ENCODE measurements at regions not wholly inside any gene's neighbourhood (a gene's known extent, or its start where the extent isn't known, plus 50 kb on each side); places are given as distances from the start of the nearest gene placed in this dataset.

- no peak overlapping the region for H2AFZ ChIP-seq (ENCODE audit: low read length)
- TF ChIP-seq EZH2 (IDR thresholded peaks at IDR 0.05; ENCODE audit: low read length, unreplicated experiment) (no peak), CTCF (conservative IDR thresholded peaks at IDR 0.05; ENCODE audit: low read depth, low read length) (no peak), EZH2phosphoT487 (IDR thresholded peaks at IDR 0.05; ENCODE audit: borderline replicate concordance, low read length) (no peak)
- BruUV-seq (replicated peaks): no TSS peak
- H3F3A ChIP-seq (ENCODE audit: low read length, unreplicated experiment): no peaks in the 10 kb centered on the region
- peaks cover 4% of the 10 kb centered on the region; the same call in 1 of the 2 replicates for H3K36me3 ChIP-seq (ENCODE audit: low read depth, low read length)
- intact Hi-C loops (cut with micrococcal nuclease): no loop called here
- no peaks in the 10 kb centered on the region for H4K20me1 ChIP-seq (ENCODE audit: low read length)
- H3K27ac ChIP-seq (ENCODE audit: low read length): no peak overlapping the region
- ChIA-PET POLR2A (ENCODE audit: unreplicated experiment) (no interaction called here), CTCF (no interaction called here)
- H3K4me1 ChIP-seq (ENCODE audit: insufficient read depth, low read length): no peaks in the 10 kb centered on the region
- ATAC-seq (no peak), DNase-seq (no peak)
- no peak overlapping the region for H3K4me2 ChIP-seq (ENCODE audit: low read length)
- peaks cover 24% of the 10 kb centered on the region for H3K9me3 ChIP-seq (ENCODE audit: low read length)
- H3K9ac ChIP-seq (ENCODE audit: low read length): no peak overlapping the region
- no peaks in the 10 kb centered on the region for H3K9me2 ChIP-seq (replicated peaks; ENCODE audit: low read length)
- 0 out of 2 replicates have a peak, but pooled peaks cover 10% of the 10 kb centered on the region for H3K27me3 ChIP-seq (ENCODE audit: low read length)
- no peaks in the 10 kb centered on the region for H3K79me2 ChIP-seq (ENCODE audit: low read length)
- H3K4me3 ChIP-seq (ENCODE audit: low read length): no peak overlapping the region
Measured at GRCh38 chr1:4937876-4938534, 283.6 kb downstream of the AJAP1 start.

- H3K27ac ChIP-seq (ENCODE audit: low read length): no peak overlapping the region
- H3K9ac ChIP-seq (ENCODE audit: low read length): no peak overlapping the region
- DNase-seq (no peak), ATAC-seq (no peak)
- no peaks in the 10 kb centered on the region for H3F3A ChIP-seq (ENCODE audit: low read length, unreplicated experiment)
- no peaks in the 10 kb centered on the region for H3K79me2 ChIP-seq (ENCODE audit: low read length)
- H3K9me3 ChIP-seq (ENCODE audit: low read length): peaks cover 19% of the 10 kb centered on the region
- no peak overlapping the region for H3K4me2 ChIP-seq (ENCODE audit: low read length)
- no TSS peak for BruUV-seq (replicated peaks)
- intact Hi-C loops (cut with micrococcal nuclease): no loop called here
- no peaks in the 10 kb centered on the region for H3K4me1 ChIP-seq (ENCODE audit: insufficient read depth, low read length)
- ChIA-PET CTCF (no interaction called here), POLR2A (ENCODE audit: unreplicated experiment) (no interaction called here)
- TF ChIP-seq EZH2 (IDR thresholded peaks at IDR 0.05; ENCODE audit: low read length, unreplicated experiment) (no peak), EZH2phosphoT487 (IDR thresholded peaks at IDR 0.05; ENCODE audit: borderline replicate concordance, low read length) (no peak), CTCF (conservative IDR thresholded peaks at IDR 0.05; ENCODE audit: low read depth, low read length) (no peak)
- no peaks in the 10 kb centered on the region for H4K20me1 ChIP-seq (ENCODE audit: low read length)
- 0 out of 2 replicates have a peak, but pooled peaks cover 10% of the 10 kb centered on the region for H3K27me3 ChIP-seq (ENCODE audit: low read length)
- no peak overlapping the region for H2AFZ ChIP-seq (ENCODE audit: low read length)
- H3K9me2 ChIP-seq (replicated peaks; ENCODE audit: low read length): no peaks in the 10 kb centered on the region
- H3K36me3 ChIP-seq (ENCODE audit: low read depth, low read length): peaks cover 4% of the 10 kb centered on the region; the same call in 1 of the 2 replicates
- H3K4me3 ChIP-seq (ENCODE audit: low read length): no peak overlapping the region
Measured at GRCh38 chr1:4935807-4936206, 281.4 kb downstream of the AJAP1 start.

GRCh38 chr1:4933232-4933631, 278.8 kb downstream of the AJAP1 start:
- POLR2A ChIA-PET (ENCODE audit: unreplicated experiment): no interaction called here
- DNase-seq (no peak), ATAC-seq (no peak)
- 0 out of 2 replicates have a peak, but pooled peaks cover 13% of the 10 kb centered on the region for H3K9me3 ChIP-seq (ENCODE audit: low read length)
- intact Hi-C loops (cut with micrococcal nuclease): no loop called here
- H3K9ac ChIP-seq (ENCODE audit: low read length): no peak overlapping the region
- H3F3A ChIP-seq (ENCODE audit: low read length, unreplicated experiment): no peaks in the 10 kb centered on the region
- no peaks in the 10 kb centered on the region for H3K36me3 ChIP-seq (ENCODE audit: low read depth, low read length)
- no peak for TF ChIP-seq EZH2 (IDR thresholded peaks at IDR 0.05; ENCODE audit: low read length, unreplicated experiment)
- TF ChIP-seq CTCF (conservative IDR thresholded peaks at IDR 0.05; ENCODE audit: low read depth, low read length): no peak
- TF ChIP-seq EZH2phosphoT487 (IDR thresholded peaks at IDR 0.05; ENCODE audit: borderline replicate concordance, low read length): no peak
- CTCF ChIA-PET: no interaction called here
- no peaks in the 10 kb centered on the region for H3K9me2 ChIP-seq (replicated peaks; ENCODE audit: low read length)
- H3K4me1 ChIP-seq (ENCODE audit: insufficient read depth, low read length): no peaks in the 10 kb centered on the region
- H4K20me1 ChIP-seq (ENCODE audit: low read length): no peaks in the 10 kb centered on the region
- 0 out of 2 replicates have a peak, but pooled peaks cover 10% of the 10 kb centered on the region for H3K27me3 ChIP-seq (ENCODE audit: low read length)
- H2AFZ ChIP-seq (ENCODE audit: low read length): no peak overlapping the region
- no peak overlapping the region for H3K4me2 ChIP-seq (ENCODE audit: low read length)
- no peak overlapping the region for H3K4me3 ChIP-seq (ENCODE audit: low read length)
- H3K79me2 ChIP-seq (ENCODE audit: low read length): no peaks in the 10 kb centered on the region
- no peak overlapping the region for H3K27ac ChIP-seq (ENCODE audit: low read length)
- BruUV-seq (replicated peaks): no TSS peak
